Activated naive CD8-positive, alpha-beta T cell treated with anti-CD3 and anti-CD28 coated beads for 36 hours (primary cell): ENCODE measurements at regions not wholly inside any gene's neighbourhood (a gene's known extent, or its start where the extent isn't known, plus 50 kb on each side); places are given as distances from the start of the nearest gene placed in this dataset.

Experiments used
- DNase-seq: peaks from one replicate; pipeline ENCODE4 v3.0.0; 2021
- H3K27ac Mint-ChIP-seq: one replicate; pipeline ENCODE4 v1.8.0; 2022; ENCODE audit warnings: mild to moderate bottlenecking, moderate library complexity, mixed read lengths
- H3K27me3 Mint-ChIP-seq: one replicate; pipeline ENCODE4 v1.8.0; 2022; ENCODE audit warnings: mild to moderate bottlenecking, mixed read lengths
- H3K36me3 Mint-ChIP-seq: one replicate; pipeline ENCODE4 v1.8.0; 2021; ENCODE audit warnings: mild to moderate bottlenecking, mixed read lengths
- H3K4me1 Mint-ChIP-seq: one replicate; pipeline ENCODE4 v1.8.0; 2021; ENCODE audit warnings: mixed read lengths
- H3K4me3 Mint-ChIP-seq: one replicate; pipeline ENCODE4 v1.8.0; 2022; ENCODE audit warnings: mild to moderate bottlenecking, moderate library complexity, mixed read lengths
- H3K9me3 Mint-ChIP-seq: one replicate; pipeline ENCODE4 v1.8.0; 2022; ENCODE audit warnings: mixed read lengths

GRCh38 chr6:135109761-135110160 is 55.1 kb upstream of the HBS1L start:
- peaks cover 50% of the 10 kb centered on the region for H3K4me1 Mint-ChIP-seq
- peaks cover 26% of the 10 kb centered on the region for H3K36me3 Mint-ChIP-seq
- H3K9me3 Mint-ChIP-seq = peaks cover 15% of the 10 kb centered on the region
- no peaks in the 10 kb centered on the region for H3K27me3 Mint-ChIP-seq
- no peak for DNase-seq
- H3K27ac Mint-ChIP-seq = no peak overlapping the region
- H3K4me3 Mint-ChIP-seq = no peak overlapping the region

DNA sequence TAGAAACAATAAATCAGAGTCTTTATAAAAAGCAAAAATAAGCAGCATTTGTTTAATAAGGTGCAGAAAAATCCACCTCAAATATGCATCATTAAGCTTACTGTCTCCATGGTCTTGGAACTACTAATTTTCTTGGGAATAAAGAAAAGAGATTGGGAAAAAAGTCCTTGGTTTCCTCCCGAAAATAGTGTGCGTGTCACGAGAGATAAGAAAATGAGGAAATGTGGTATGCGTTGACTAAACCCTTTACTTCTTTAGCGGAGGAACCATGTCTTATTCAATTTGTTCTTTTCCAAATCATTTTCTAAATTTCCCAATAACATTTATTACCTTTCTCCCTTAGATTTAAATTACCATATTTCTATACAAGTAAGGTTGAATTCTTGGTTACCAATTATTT is 54.1 kb upstream of the HBS1L start:
- DNase-seq = no peak
- Mint-ChIP-seq H3K4me3 (no peak overlapping the region), H3K36me3 (peaks cover 28% of the 10 kb centered on the region), H3K27ac (no peak overlapping the region), H3K9me3 (peaks cover 15% of the 10 kb centered on the region), H3K27me3 (no peaks in the 10 kb centered on the region), H3K4me1 (peaks cover 51% of the 10 kb centered on the region)

GRCh38 chr6:135106611-135107010 is 52.0 kb upstream of the HBS1L start:
- no peak for DNase-seq
- Mint-ChIP-seq H3K9me3 (peaks cover 4% of the 10 kb centered on the region), H3K4me3 (no peak overlapping the region), H3K27me3 (no peaks in the 10 kb centered on the region), H3K4me1 (peaks cover 50% of the 10 kb centered on the region), H3K36me3 (peaks cover 14% of the 10 kb centered on the region), H3K27ac (no peak overlapping the region)

DNA sequence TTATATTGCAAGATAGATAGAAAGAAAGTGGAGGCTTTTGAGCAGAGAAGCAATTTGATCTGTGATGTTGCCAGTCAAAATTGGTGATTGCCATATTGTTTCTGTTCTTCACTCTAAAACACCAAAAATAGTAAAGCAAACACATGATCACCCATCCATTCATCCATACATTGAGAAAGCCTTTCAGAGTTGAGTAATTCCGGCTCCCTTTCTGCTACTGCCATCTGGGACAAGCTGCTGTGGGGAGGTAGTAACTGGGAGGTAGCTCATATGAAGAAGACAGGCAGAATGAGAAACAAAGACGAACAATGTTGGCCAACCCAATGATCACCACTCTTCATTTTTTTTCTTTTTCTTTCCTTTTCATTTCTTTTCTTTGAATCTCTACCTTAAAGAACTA is 51.1 kb upstream of the HBS1L start:
- H3K36me3 Mint-ChIP-seq = peaks cover 14% of the 10 kb centered on the region
- no peak for DNase-seq
- H3K4me3 Mint-ChIP-seq = no peak overlapping the region
- peaks cover 52% of the 10 kb centered on the region for H3K4me1 Mint-ChIP-seq
- H3K27me3 Mint-ChIP-seq = no peaks in the 10 kb centered on the region
- no peak overlapping the region for H3K27ac Mint-ChIP-seq
- peaks cover 4% of the 10 kb centered on the region for H3K9me3 Mint-ChIP-seq

DNA sequence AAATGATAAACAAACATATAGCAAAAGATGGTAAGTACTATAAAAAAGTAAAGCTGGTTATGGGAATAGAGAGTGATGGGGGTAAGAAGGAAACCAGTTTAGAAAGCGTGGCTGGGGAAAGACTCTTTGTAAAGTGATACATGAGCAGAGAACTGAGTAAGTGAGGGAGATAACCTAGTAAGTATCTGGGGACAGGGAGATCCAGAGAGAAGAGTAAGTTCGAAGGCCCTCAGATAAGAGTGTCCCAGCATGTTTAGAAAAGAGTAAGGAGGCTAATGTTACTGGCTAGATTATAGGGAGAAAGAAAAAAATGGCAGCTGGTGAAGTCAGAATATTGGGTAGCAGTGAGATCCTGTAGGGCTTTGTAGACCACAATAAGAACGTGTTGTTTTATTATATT is 50.7 kb upstream of the HBS1L start:
- Mint-ChIP-seq H3K27me3 (no peaks in the 10 kb centered on the region), H3K4me1 (peaks cover 53% of the 10 kb centered on the region), H3K4me3 (no peak overlapping the region), H3K9me3 (peaks cover 6% of the 10 kb centered on the region), H3K27ac (no peak overlapping the region), H3K36me3 (peaks cover 16% of the 10 kb centered on the region)
- DNase-seq = no peak
